GM18505 (cell line): ENCODE measurements at regions not wholly inside any gene's neighbourhood (a gene's known extent, or its start where the extent isn't known, plus 50 kb on each side); places are given as distances from the start of the nearest gene placed in this dataset.
"Not testable (repeated sequence)": the region's sequence is repeated elsewhere in the genome, so short reads cannot be mapped to it uniquely, and the experiment has no call there.

Experiments used
- ATAC-seq: cut with Tn5 transposase; IDR thresholded peaks from one replicate; pipeline ENCODE4 v1.9.1; 2021; ENCODE audit not compliant: unreplicated experiment
- POLR2A ChIP-seq: IDR thresholded peaks from 4 replicates; pipeline ENCODE4 v1.6.1; 2011; ENCODE audit warnings: borderline replicate concordance; ENCODE audit not compliant: insufficient read depth, insufficient read length; ENCODE audit errors: extremely low read depth

- no peak for TF ChIP-seq POLR2A
- ATAC-seq = no peak
These were observed 182.8 kb upstream of the SESN3 start for GRCh38 chr11:95413761-95414160.

GRCh38 chr11:95413021-95413420 is 182.0 kb upstream of the SESN3 start:
- no peak for ATAC-seq
- no peak for TF ChIP-seq POLR2A

- no peak for TF ChIP-seq POLR2A
These were observed 181.1 kb upstream of the SESN3 start for GRCh38 chr11:95412074-95412473.

GRCh38 chr11:95410707-95411106 is 179.7 kb upstream of the SESN3 start:
- not testable (repeated sequence) for ATAC-seq

More at GRCh38 chr11:95412074-95412473, 181.1 kb upstream of the SESN3 start:
- ATAC-seq = no peak

- ATAC-seq = no peak
- TF ChIP-seq POLR2A = no peak
These were observed 175.3 kb upstream of the SESN3 start for GRCh38 chr11:95406271-95406670.

- no peak for TF ChIP-seq POLR2A
- ATAC-seq = no peak
These were observed 173.4 kb upstream of the SESN3 start for GRCh38 chr11:95404370-95404769.

GRCh38 chr11:95398437-95399112 is 167.6 kb upstream of the SESN3 start:
- no peak for ATAC-seq
- TF ChIP-seq POLR2A = no peak

- ATAC-seq = no peak
- no peak for TF ChIP-seq POLR2A
These were observed 161.6 kb upstream of the SESN3 start for GRCh38 chr11:95392644-95393043.

- TF ChIP-seq POLR2A = no peak
- no peak for ATAC-seq
These were observed 158.4 kb upstream of the SESN3 start for GRCh38 chr11:95389427-95389826.

- ATAC-seq = no peak
- TF ChIP-seq POLR2A = no peak
These were observed 157.1 kb upstream of the SESN3 start for GRCh38 chr11:95388086-95388485.

- no peak for ATAC-seq
These were observed 156.3 kb upstream of the SESN3 start for GRCh38 chr11:95387325-95387724.

GRCh38 chr11:95385577-95385976 is 154.6 kb upstream of the SESN3 start:
- no peak for TF ChIP-seq POLR2A
- no peak for ATAC-seq

More at GRCh38 chr11:95387325-95387724, 156.3 kb upstream of the SESN3 start:
- TF ChIP-seq POLR2A = no peak

- ATAC-seq = no peak
- TF ChIP-seq POLR2A = no peak
These were observed 148.5 kb upstream of the SESN3 start for GRCh38 chr11:95379479-95379878.

- no peak for ATAC-seq
- no peak for TF ChIP-seq POLR2A
These were observed 147.8 kb upstream of the SESN3 start for GRCh38 chr11:95378789-95379188.

GRCh38 chr11:95378111-95378510 is 147.1 kb upstream of the SESN3 start:
- ATAC-seq = no peak
- TF ChIP-seq POLR2A = no peak

- TF ChIP-seq POLR2A = no peak
- ATAC-seq = no peak
These were observed 144.9 kb upstream of the SESN3 start for GRCh38 chr11:95375886-95376285.

GRCh38 chr11:95375451-95375850 is 144.4 kb upstream of the SESN3 start:
- no peak for TF ChIP-seq POLR2A
- ATAC-seq = no peak
